ENCODE measurements at regions not wholly inside any gene's neighbourhood (a gene's known extent, or its start where the extent isn't known, plus 50 kb on each side); places are given as distances from the start of the nearest gene placed in this dataset.
"Not testable (repeated sequence)": the region's sequence is repeated elsewhere in the genome, so short reads cannot be mapped to it uniquely, and the experiment has no call there.

DNA sequence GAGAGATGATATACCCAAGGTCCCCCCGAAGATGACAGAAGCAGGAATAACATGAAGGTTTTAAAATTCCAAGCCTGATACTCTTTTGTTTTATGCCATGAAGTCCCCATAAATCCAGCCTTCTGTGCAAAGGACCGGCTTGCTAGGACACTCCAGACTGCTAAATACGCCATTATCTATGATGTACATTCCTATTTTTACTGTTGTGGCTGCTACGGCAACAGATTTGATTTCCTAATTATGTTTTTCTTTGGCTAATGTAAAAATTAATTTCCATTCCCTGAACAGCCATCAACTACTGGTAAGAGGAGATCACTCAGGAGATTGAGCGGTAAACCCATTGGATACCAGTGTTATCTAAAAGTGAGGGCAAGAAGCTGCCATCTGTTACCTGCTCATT lies 1090.8 kb downstream of the TYW1 start:
- TF ChIP-seq, protein P1, sequence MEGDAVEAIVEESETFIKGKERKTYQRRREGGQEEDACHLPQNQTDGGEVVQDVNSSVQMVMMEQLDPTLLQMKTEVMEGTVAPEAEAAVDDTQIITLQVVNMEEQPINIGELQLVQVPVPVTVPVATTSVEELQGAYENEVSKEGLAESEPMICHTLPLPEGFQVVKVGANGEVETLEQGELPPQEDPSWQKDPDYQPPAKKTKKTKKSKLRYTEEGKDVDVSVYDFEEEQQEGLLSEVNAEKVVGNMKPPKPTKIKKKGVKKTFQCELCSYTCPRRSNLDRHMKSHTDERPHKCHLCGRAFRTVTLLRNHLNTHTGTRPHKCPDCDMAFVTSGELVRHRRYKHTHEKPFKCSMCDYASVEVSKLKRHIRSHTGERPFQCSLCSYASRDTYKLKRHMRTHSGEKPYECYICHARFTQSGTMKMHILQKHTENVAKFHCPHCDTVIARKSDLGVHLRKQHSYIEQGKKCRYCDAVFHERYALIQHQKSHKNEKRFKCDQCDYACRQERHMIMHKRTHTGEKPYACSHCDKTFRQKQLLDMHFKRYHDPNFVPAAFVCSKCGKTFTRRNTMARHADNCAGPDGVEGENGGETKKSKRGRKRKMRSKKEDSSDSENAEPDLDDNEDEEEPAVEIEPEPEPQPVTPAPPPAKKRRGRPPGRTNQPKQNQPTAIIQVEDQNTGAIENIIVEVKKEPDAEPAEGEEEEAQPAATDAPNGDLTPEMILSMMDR (IDR thresholded peaks at IDR 0.05): no peak
- TF ChIP-seq EP300 (IDR thresholded peaks at IDR 0.05) (no peak), POLR2A (IDR thresholded peaks at IDR 0.05) (no peak), POLR2AphosphoS5 (IDR thresholded peaks at IDR 0.05) (no peak)
- 81 to 93% (median 91%) methylated on average over 5 of the region's 5 CpGs for WGBS, 5 donors
- H3K9me3 ChIP-seq: peaks cover 0 to 46% (median 25%) of the 10 kb centered on the region in 4 donors
- no peak overlapping the region for H3K4me3 ChIP-seq
- no peak for DNase-seq
- intact Hi-C loops (cut with DNase I; ENCODE audit: low total_unique reads): no loop called here
- H3K4me1 ChIP-seq: no peaks in the 10 kb centered on the region
- H3K27me3 ChIP-seq: no peaks in the 10 kb centered on the region
- no peak overlapping the region for H3K27ac ChIP-seq
- H3K36me3 ChIP-seq: no peaks in the 10 kb centered on the region

DNA sequence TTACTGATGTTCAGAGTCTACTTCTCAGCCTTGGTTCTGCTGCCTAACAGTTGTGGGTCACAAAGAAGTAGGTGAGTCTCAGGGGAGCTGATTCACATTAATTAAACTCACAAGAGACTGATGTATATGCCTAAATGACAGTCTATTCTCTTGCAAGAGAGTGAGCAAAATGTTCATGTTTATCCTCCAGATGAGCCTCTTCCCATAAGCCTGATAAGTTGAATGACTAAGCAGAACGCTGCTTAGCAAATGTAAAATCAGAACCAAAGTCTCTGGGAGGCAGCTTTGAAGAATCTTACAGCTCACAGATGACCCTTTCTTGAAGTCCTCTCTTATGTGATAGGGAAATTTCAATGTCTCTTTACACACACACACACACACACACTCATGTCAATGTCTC lies 1092.2 kb downstream of the TYW1 start:
- no peaks in the 10 kb centered on the region for H3K36me3 ChIP-seq
- TF ChIP-seq POLR2A (IDR thresholded peaks at IDR 0.05): no peak
- TF ChIP-seq, protein P1 (IDR thresholded peaks at IDR 0.05): no peak
- TF ChIP-seq EP300 (IDR thresholded peaks at IDR 0.05): no peak
- no peak for TF ChIP-seq POLR2AphosphoS5 (IDR thresholded peaks at IDR 0.05)
- H3K9me3 ChIP-seq: peaks cover 0 to 33% (median 14%) of the 10 kb centered on the region in 4 donors
- H3K27me3 ChIP-seq: no peaks in the 10 kb centered on the region
- DNase-seq: no peak
- no peaks in the 10 kb centered on the region for H3K4me1 ChIP-seq
- H3K27ac ChIP-seq: no peak overlapping the region
- intact Hi-C loops (cut with DNase I; ENCODE audit: low total_unique reads): no loop called here
- 77 to 88% (median 84%) methylated on average over 1 of the region's 1 CpG for WGBS, 5 donors
- no peak overlapping the region for H3K4me3 ChIP-seq

DNA sequence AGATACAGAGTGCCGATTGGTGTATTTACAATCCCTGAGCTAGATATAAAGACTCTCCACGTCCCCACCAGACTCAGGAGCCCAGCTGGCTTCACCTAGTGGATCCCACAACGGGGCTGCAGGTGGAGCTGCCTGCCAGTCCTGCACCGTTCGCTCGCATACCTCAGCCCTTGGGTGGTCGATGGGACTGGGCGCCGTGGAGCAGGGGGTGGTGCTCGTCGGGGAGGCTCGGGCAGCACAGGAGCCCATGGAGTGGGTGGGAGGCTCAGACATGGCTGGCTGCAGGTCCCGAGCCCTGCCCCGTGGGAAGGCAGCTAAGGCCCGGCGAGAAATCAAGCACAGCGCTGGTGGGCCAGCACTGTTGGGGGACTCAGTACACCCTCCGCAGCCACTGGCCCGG lies 1093.6 kb downstream of the TYW1 start:
- 82 to 91% (median 88%) methylated on average over 12 to 16 of the region's 19 CpGs; no CpG with 5 or more reads in 1 of the 5 donors for WGBS, 5 donors
- DNase-seq; intact Hi-C loops (cut with DNase I; ENCODE audit: low total_unique reads); H3K27ac ChIP-seq; H3K4me3 ChIP-seq; H3K27me3 ChIP-seq; H3K36me3 ChIP-seq; H3K4me1 ChIP-seq: not testable (repeated sequence)
- peaks cover 0 to 25% (median 12%) of the 10 kb centered on the region in 4 donors for H3K9me3 ChIP-seq

DNA sequence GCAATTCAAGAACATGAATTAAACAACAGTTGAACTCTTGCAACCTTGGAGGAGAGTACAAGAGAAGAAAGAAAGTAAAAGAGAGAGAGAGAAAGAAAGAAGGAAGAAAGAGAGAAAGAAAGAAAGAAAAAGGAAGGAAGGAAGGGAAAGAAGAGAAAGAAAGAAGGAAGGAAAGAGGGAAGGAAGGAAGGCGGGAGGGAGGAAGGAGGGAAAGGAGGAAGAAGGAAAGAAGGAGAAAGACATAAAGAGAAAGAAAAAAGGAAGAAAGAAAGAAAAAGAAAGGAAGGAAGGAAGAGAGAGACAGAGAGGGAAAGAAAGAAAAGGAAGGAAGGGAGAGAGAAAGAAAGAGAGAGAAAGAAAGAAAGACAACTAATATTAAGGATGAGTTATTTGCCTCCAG lies 1106.7 kb downstream of the TYW1 start:
- DNase-seq: no peak
- 86 to 96% (median 92%) methylated on average over 1 of the region's 1 CpG for WGBS, 5 donors
- intact Hi-C loops (cut with DNase I; ENCODE audit: low total_unique reads): no loop called here

DNA sequence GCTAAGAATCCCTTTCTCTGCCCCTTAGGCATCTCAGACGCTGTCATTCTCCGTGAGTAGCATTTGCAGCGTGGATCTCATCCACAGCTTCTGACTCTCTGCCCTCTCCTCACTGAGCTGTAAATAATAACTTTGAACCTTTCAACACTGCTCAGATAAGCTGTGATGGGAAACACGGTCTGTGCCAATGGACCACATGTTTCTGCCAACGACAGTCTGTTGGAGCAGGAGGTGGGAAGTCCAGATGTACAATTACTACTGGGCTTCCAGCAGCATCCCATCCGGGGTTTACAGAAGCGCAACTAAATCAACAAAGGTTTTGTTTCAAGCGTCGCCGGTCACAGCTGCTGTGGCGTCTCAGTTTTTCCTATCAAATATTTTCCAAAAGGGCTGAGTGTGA lies 1110.6 kb downstream of the TYW1 start:
- 23 to 41% (median 34%) methylated on average over 11 of the region's 11 CpGs for WGBS, 5 donors
- Histone ChIP-seq H3K36me3 (no peaks in the 10 kb centered on the region), H3K27ac (no peak overlapping the region), H3K4me1 (no peaks in the 10 kb centered on the region), H3K4me3 (no peak overlapping the region), H3K27me3 (peaks cover 0 to 17% (median 0%) of the 10 kb centered on the region in 3 donors), H3K9me3 (no peaks in the 10 kb centered on the region)
- peak in 1 of 2 donors; percentile 29 for DNase-seq
- intact Hi-C loops (cut with DNase I; ENCODE audit: low total_unique reads): no loop called here
- TF ChIP-seq POLR2AphosphoS5 (IDR thresholded peaks at IDR 0.05) (no peak), POLR2A (IDR thresholded peaks at IDR 0.05) (no peak), EP300 (IDR thresholded peaks at IDR 0.05) (no peak)
- TF ChIP-seq, protein P1 (IDR thresholded peaks at IDR 0.05): no peak

More for the DNA sequence above, 1106.7 kb downstream of the TYW1 start:
- H3K27ac ChIP-seq: no peak overlapping the region
- no peaks in the 10 kb centered on the region for H3K36me3 ChIP-seq
- no peaks in the 10 kb centered on the region for H3K9me3 ChIP-seq
- H3K27me3 ChIP-seq: peaks cover 0 to 17% (median 0%) of the 10 kb centered on the region in 3 donors
- H3K4me1 ChIP-seq: no peaks in the 10 kb centered on the region
- no peak for TF ChIP-seq POLR2AphosphoS5 (IDR thresholded peaks at IDR 0.05)
- no peak overlapping the region for H3K4me3 ChIP-seq
